ENCODE measurements at regions not wholly inside any gene's neighbourhood (a gene's known extent, or its start where the extent isn't known, plus 50 kb on each side); places are given as distances from the start of the nearest gene placed in this dataset.
"Not testable (repeated sequence)": the region's sequence is repeated elsewhere in the genome, so short reads cannot be mapped to it uniquely, and the experiment has no call there.

DNA sequence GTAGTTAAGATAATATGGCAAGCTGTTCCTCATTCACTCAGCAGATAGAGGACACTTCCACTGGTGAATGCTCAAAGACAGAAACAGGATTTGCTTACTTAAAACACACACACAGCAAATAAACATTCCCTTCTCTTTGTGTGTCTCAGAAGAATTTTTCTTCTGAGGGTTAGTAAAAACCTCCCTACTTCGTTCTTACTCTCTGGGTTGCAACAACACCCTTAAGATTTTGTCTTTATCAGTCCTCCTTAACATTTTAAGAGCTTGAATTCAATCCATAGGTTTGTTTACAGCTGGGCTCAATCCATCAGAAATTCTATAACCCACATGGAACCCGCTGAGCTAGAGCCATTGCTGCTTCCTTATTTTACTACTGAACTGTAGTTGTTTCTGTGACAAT lies 237.4 kb upstream of the PIK3R1 start:
- no peak for DNase-seq

DNA sequence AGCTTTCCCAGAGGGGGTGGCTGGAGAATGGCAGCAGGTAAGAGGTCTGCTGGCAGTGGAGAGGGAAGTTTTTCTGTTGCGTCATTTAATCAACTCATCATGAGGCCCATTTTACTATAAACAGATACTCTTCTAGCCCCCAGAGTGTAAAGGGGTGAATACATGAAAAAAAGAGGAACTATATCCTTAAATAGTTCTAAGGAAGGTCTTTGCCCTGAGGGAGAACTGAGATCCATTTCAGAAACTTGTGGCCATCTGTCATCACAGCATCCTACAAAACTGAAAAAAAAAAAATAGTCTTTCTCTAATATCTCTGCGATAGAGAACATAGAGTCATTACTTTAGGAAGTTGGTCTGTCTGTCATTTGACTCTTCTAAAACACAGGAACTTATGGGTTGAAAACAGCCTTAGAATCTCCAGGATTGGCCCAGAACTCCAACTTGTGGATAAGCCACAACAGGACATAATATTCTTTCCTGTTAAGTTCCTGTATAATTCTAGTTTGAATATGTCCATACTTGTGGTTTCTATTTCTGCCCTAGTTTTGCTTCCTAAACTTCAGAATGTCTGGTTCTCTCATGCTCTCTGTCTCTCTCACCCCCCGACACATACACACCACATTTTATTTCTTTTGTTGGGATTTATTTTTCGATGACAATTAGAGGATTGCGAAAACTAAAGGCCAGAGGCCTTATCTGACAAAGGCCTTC lies 238.5 kb upstream of the PIK3R1 start:
- DNase-seq: no peak

DNA sequence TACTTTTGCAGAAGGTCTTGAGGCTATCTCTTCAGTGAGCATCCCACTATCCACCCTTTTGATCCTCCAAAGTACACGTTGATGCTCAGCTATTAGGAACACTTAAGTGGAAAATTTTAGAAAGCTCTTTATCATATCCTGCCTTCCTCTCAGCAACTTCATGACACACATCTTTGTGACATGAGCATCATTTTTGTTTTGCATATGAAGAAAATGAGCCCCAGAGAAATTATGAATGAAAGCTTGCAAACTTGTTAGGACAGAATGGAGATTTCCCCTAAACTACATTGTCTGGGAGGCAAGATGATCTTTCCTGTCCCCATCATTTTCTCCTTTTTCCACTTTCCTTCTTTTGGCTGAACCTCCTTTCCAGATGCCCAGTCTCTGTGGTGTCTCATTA lies 239.4 kb upstream of the PIK3R1 start:
- DNase-seq: no peak

DNA sequence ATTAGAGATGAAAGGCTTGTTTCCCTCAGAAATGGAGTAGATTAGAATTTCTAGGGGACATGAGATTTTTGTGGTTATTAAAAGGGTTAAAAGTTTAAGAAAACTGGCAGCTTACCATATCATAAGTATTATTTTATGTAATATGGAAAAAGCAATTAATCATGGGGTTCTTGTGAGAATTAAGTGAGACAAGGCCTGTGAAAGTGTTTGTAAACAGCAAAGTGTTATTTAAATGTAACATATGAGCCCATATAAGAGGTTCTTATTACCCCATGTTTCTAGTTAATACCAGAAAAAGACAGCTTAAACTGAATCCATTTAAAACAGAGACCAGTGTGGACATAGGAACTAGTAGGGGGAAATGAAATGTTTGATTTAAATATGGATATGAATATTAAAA lies 241.1 kb upstream of the PIK3R1 start:
- DNase-seq: no peak

DNA sequence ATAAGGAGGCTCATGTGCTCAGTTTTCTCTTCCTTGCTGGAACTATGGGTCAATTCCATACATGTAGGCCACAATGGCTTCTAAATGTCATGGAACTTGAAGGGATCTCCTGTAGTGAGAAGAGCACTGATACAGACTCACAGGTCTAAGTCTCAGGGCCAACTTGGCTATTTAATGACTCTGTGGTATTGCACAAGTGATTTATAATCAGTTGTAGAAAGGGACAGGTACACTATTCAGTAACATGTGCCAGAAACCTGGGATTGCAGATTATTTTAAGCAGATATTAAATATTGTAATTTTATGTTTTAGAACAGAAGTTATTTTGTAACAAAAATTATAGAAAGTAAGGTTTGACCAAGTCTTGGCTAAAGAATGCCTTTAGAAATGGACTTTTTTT lies 241.5 kb upstream of the PIK3R1 start:
- DNase-seq: no peak

DNA sequence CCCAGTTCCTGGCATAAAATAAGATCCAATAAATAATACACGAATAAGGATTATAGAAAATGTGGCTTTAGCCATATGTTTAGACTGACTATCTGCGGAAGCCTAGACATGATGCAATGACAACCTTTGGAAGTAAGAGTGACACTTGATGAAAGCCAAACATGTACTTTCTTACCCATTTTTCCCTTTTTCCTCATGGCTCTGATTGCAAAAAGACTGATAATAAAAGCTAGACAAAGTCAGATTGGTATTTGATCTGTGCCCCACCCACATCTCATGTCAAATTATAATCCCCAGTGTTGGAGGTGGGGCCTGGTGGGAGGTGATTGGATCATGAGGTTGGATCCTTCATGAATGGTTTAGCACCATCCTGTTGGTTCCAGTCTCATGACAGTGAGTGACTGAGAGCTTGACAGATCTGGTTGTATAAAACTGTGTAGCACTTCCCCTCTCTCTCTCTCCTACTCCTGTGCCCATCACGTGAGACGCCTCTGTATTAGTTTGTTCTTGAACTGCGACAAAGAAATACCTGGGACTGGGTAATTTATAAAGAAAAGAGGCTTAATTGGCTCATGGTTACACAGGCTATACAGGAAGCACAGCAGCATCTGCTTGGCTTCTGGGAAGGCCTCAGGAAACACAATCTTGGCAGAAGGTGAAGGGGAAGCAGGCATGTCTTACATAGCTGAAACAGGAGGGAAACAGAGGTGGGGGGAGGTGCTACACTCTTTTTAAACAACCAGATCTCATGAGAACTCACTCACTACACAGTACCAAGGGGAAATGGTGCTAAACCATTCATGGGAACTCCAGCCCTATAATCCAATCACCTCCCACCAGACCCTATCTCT lies 243.4 kb upstream of the PIK3R1 start:
- peak; percentile 15 for DNase-seq

DNA sequence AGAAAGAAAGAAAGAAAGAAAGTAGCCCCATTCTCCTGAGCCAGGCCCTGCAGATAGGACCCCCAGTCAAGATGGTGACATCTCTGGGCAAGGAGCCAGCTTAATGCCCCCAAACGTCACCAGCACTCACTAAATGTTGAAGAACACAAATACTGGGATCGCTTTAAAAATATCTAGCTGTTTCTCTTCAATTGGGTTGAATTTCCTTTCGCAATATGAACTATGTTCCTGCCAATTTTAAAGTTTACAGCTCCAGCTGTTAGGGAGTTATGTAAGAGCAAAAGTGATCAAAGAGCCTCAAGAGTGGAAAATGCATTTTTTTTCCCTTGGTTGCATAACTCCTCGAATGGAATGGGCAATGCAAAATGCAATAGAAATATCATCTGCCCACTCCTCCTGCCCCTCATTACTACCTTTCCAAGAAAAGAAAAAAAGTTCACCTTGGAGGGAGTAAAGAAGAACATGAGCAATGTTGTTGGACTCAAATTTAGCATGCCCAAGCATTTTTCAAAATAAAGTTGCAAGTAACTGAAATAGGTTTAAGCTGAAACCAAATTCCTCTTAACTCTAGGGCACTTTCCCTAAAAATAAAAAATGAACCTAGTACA lies 244.2 kb upstream of the PIK3R1 start:
- DNase-seq: peak; percentile 77

DNA sequence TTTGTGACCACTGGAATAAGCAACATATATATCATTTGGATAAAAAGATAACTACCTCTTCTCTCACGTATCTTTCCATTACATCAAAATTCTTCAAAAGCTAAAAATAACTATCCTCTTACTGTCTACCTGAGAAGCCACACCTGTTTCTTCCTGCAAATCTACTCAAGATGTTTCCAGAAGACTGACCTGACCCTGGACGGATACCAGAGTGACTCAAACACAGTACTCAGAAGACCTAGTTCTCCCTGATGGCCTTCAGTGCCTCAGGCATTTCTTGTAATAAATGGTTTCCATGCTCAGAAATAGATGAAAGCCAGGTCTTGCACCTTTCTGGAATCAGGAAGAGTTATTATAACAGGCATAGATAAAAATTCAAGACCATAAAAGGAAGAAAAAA lies 245.9 kb upstream of the PIK3R1 start:
- DNase-seq: no peak

DNA sequence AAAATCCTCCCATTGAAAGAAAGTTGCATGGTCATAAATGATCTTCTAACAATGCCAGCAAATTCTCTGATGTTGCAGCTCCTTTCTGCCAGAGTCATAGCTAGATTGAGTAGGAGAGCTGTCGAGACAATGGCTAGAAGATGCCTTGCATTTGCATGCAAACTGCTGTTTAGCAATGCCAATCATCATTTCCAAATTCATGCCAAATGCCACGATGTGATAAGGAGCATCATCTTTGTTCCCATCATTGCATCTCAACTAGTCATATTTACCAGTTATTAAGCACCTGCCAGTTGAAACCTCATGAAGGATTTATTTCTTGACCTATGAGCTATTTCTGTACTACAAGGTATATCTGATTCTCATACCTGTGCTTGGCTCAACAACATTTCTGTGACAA lies 246.4 kb upstream of the PIK3R1 start:
- no peak for DNase-seq

DNA sequence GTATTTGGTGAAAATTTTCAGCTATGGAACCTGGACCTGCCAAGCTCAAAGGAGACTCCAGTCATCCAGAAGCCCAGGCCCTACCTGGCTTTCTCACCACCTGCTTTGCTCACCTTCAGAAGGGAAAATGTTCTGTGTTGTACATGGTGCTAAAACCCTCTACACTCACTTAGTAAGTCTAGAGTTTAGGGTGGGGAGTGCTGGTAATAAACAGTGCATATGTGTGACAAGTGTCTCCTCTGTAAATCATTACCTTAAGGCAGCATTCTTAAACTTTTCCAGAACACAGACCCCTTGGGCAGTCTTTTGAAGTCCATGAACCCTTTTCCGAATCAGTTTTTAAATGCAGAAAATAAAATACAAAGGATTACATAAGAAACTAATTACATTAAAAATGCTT lies 248.8 kb upstream of the PIK3R1 start:
- DNase-seq: no peak

DNA sequence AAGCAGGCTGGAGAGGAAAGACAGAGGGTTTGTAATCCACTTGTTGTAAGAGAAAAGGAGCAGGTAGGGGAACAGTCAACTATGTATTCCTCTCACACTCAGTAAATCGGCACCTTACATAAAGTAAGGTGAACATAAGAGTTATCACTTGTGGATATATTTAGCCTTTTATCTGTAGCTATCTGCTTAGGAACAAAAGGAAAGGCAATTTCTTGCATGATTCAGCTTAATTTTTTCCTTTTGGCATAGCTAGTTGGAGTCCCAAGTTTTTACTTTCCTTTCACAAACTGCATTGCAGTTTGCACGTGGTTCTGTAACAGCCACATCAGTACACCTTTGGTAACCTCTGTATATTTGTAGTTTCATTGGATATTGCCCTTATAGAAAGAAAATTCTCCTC lies 250.9 kb upstream of the PIK3R1 start:
- DNase-seq: no peak

DNA sequence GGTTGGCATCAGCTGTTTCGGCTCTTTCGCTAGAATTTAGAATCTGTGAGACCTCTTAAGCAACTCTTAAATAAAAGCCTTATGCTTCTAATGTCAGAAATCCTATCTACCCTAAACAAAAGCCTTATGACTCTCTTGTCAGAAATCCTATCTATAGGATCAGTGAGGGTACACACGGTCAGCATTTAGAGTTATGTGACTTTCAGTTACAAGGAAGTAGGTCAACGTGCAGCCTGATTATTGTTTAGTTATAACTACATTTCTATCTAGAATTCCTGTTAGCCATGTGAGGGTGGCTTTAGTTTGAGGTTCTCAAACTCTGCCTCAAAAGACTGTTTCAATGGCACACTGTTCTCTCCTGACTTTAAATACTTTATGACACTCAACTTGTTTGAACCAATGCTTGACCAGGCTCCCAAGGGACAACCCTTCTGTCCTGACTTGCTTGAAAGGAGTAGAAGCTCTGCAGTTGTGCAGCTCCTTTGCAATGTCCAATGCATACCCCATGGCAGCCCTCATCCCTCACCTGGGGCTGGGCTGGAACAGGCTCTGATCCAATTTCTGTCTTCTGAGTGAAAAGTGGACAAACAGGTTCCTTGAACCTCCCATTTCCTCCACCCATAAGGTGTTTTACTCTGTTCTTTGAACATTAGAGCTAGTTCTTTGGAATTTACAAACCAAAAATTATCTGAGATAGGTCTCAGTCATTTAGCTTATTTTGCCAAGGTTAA lies 251.6 kb upstream of the PIK3R1 start:
- no peak for DNase-seq

DNA sequence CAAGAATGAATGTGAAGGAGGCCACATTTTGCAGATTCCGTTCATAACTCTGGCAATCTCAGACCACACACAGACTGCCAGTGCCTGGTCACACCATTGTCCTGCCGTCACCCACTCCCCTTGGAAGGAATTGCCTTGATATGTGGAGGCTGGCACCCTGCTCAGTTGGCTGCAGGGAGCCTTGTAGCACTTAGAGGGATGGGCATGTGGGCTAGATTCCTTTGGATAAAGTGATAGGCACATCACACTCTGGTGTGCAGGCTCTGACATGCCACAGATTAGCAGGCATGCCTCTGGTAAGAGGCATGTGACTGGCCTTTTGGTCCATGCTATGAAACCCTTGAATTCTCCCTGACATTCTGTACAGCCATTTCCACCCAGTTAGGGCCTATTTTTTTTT lies 254.6 kb upstream of the PIK3R1 start:
- no peak for DNase-seq

DNA sequence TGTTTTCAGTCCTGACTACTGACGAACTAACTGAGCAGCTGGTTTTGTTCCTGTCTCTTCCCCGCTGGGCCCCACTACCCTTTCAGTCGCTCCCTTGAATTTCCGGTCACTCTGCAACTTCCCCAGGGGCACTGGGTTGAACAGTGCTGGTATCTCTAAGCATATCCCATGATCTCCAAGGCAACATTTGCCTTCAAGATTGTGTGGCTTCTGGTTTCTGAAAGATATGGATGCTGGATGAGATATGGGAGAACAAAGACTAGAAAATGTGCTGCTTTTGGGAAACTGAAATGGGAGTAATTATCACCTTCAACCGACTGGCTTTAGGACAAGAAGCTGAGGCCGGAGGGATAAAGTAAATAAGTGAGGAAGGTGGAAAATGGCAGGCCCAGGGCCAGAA lies 258.2 kb upstream of the PIK3R1 start:
- no peak for DNase-seq

DNA sequence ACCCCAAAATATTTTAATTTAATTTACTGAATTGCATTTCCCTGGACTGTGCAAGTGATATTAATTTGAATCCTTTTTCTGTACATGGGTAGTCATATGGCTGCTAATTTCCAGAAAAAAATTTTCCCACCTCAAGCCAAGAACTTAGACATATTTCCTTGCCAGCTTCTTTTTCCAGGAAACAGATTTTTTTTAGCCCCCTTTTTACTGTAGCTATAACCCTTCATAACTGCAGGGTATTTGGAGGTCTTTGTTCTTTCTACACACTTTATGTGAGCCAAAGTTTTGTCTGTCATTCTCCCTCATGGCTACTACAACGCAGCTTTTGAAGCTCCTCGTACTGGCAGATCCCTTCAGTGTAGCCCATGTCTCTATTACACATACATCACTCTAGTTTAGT lies 261.2 kb upstream of the PIK3R1 start:
- DNase-seq: no peak

DNA sequence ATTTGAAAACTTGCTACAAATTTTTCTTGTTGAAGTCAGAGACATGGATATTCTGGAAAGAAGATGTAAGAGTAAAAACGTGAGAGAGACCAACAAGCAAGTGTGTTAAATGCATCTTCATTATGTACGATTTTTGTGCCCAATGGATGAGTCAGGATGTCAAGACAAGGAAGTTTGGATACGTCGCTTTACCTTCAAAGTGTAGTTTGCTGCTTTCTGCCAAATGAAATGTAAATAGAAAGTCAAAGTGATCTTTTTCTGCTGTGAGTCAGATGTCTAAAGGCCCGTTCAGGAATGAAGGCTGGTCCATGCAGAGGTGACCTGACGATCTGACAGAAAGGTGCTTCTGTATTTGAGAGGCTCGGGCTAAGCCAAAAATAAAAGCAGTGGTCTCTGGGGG lies 273.1 kb upstream of the PIK3R1 start:
- no peak for DNase-seq

DNA sequence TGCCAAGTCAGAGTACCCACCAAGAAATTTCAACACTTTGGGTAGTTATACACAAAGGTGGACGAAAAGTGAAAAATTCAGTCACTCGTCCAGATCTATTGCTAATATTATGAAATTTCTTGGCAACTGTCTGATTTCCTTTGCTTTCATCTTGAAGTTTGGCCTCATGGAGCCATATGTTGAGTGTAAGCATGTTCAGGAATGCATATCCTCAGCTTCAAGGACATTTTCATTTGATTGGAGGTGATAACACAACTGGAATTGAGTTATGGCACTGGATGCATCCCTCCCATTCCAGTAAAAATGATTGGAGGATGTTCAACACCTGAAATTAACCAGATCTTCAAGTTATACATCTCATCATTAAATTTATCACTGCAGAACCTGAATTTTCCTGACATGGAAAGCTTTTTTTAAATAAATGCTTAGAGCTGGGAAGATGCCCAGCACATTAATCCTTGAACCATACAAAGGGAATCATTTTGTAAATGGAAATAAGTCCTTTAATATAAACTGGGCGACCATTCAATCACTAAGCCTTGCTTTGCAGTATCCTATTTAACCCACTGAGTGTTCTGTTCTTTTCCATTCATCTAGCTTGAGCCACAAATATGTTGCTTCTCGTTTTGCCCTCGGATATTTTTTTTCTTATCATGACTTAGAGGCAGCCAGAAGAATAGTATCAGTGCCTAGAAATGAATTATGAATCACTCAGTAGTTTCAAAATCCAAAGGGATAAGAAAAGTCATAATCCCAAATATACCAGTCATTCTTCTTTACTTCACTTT lies 273.7 kb upstream of the PIK3R1 start:
- peak; percentile 74 for DNase-seq

DNA sequence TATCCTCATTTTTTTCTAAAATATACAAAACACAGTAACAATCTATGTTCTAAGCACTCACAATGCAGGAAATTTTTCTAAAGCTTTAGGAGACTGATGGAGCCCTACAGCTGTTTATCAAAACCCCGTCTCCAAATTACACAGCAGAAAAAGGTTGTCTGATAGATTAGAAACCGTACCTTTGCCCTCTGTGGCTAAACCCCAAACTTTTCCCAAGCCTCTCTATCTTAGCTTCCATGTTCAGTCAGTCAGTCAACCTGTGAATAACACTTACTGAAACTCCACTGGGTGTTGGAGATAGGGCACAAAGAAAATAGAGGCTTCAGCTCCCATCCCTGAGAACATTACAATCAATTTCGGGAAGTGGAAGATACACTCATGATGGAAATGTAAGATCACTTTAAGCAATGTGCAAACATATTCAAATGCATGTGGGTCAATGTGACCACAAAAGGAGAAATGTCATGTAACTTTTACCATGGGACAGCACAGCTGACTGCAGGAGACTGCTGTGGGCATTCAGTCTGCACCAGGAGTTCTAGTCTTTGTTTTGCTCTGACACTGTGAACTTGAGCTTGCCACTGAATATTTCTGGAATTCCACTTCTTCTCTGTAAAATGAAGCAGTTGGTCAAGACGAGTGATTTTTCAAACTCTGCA lies 279.5 kb upstream of the PIK3R1 start:
- DNase-seq: no peak

DNA sequence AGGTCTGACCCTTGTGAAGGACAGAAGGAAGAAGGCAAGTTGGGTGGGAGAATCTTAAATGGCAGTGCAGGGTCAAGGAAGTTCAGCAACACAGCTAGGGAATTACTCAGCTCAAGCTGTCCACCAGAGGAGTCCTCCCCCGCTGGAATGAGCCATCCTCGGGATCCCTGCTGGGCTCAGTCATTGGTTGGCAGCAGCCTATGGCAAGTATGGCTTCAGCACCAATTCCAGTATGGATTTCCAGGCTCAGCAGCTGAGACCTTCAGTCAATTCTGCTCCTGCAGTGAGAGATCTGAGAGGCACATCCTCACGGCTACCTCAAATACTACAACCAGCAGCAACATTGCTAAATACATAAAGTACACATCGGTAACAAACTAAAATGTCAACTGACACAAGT lies 280.6 kb upstream of the PIK3R1 start:
- DNase-seq: no peak

DNA sequence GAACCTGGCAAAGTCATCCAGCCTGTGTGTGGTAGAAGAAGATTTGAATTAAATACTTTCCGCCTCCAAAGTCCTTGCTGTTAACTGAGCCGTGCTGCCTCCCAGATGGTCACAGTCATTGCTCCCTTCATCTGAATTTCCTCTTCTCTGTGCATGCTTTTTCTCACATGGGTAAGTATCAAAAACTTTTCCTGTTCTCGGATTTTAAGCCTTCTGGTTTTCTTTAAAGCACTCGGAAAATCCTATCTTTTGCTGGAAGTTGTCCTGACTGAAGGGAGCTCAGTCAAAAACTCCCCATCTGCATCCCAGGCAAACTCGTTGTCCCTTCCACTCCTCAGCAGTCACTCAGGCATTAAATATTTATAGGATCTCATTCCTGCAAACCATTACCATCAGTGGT lies 290.0 kb upstream of the PIK3R1 start:
- DNase-seq: no peak

DNA sequence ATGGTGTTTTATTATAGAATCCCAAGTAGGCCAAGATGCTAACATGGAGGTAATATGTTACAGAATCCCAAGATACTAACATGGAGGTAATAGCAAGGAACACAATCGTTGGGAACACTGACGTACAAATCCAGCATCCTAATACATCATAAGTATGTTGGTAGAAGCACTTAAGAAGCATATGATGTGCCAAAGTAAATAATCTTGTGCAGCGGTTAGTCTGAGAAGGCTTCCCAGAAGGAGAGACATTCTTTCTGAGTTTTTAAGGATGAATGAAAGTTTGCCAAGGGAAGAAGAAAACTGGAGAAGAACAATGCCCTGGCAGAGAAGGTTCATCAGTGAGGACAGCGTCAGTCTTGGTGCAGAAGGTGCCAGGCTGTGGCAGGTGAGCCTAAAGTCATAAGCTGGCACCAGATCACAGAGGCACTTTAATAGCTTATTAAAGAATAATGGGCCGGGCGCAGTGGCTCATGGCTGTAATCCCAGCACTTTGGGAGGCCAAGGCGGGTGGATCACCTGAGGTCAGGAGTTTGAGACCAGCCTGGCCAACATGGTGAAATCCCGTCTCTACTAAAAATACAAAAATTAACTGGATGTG lies 294.5 kb upstream of the PIK3R1 start:
- DNase-seq: no peak

DNA sequence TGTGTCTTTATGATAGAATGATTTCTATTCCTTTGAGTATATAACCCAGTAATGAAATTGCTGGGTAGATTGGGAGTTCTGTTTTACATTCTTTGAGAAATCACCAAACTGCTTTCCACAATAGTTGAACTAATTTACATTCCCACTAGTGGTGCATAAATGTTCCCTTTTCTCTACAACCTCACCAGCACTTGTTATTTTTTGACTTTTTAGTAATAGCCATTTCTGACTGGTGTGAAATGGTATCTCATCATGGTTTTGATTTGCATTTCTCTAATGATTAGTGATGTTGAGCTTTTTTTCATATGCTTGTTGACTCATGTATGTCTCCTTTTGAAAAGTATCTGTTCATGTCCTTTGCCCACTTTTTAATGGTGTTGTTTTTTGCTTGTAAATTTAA lies 296.0 kb upstream of the PIK3R1 start:
- DNase-seq: not testable (repeated sequence)
